ENCODE measurements at regions not wholly inside any gene's neighbourhood (a gene's known extent, or its start where the extent isn't known, plus 50 kb on each side); places are given as distances from the start of the nearest gene placed in this dataset.
"Not testable (repeated sequence)": the region's sequence is repeated elsewhere in the genome, so short reads cannot be mapped to it uniquely, and the experiment has no call there.

GRCh38 chr10:45518741-45519140, 144.7 kb downstream of the ALOX5 start:
- no peak for DNase-seq (ENCODE audit: low read depth)

GRCh38 chr10:45515630-45516029, 141.6 kb downstream of the ALOX5 start:
- no peak for DNase-seq (ENCODE audit: low read depth)

GRCh38 chr10:45514291-45515270, 140.6 kb downstream of the ALOX5 start:
- no peak for DNase-seq (ENCODE audit: low read depth)

- no peak for DNase-seq (ENCODE audit: low read depth)
These were observed 139.5 kb downstream of the ALOX5 start for GRCh38 chr10:45513551-45513950.

- not testable (repeated sequence) for DNase-seq (ENCODE audit: low read depth)
These were observed 137.9 kb downstream of the ALOX5 start for GRCh38 chr10:45511926-45512325.

- DNase-seq (ENCODE audit: low read depth), result peak; percentile 13
These were observed 135.5 kb downstream of the ALOX5 start for GRCh38 chr10:45509491-45509890.

- no peak for DNase-seq (ENCODE audit: low read depth)
These were observed 131.3 kb downstream of the ALOX5 start for GRCh38 chr10:45505311-45505710.

- no peak for DNase-seq (ENCODE audit: low read depth)
These were observed 128.4 kb downstream of the ALOX5 start for GRCh38 chr10:45502458-45502857.

GRCh38 chr10:45501791-45502190, 127.8 kb downstream of the ALOX5 start:
- no peak for DNase-seq (ENCODE audit: low read depth)

GRCh38 chr10:45500798-45501197, 126.8 kb downstream of the ALOX5 start:
- no peak for DNase-seq (ENCODE audit: low read depth)

GRCh38 chr10:45500304-45500703, 126.3 kb downstream of the ALOX5 start:
- no peak for DNase-seq (ENCODE audit: low read depth)

GRCh38 chr10:45495438-45496152, 121.6 kb downstream of the ALOX5 start:
- peak; percentile 23 for DNase-seq (ENCODE audit: low read depth)
